ENCODE measurements at regions not wholly inside any gene's neighbourhood (a gene's known extent, or its start where the extent isn't known, plus 50 kb on each side); places are given as distances from the start of the nearest gene placed in this dataset.

GRCh38 chr2:16441431-16441830 is 224.2 kb downstream of the CYRIA start:
- Mint-ChIP-seq H3K4me3 (ENCODE audit: unreplicated experiment) (no peak overlapping the region), H3K9me3 (ENCODE audit: unreplicated experiment) (no peaks in the 10 kb centered on the region), H3K4me1 (ENCODE audit: unreplicated experiment) (peaks cover 10% of the 10 kb centered on the region), H3K27me3 (ENCODE audit: unreplicated experiment) (peaks cover 1% of the 10 kb centered on the region), H3K36me3 (ENCODE audit: low read depth, unreplicated experiment) (peaks cover 4% of the 10 kb centered on the region), H3K27ac (ENCODE audit: unreplicated experiment) (no peak overlapping the region)
- no peak for TF ChIP-seq CTCF (IDR thresholded peaks at IDR 0.05; ENCODE audit: unreplicated experiment)
- no peak for DNase-seq (ENCODE audit: low spot score)

GRCh38 chr2:16440898-16441297 is 224.7 kb downstream of the CYRIA start:
- Mint-ChIP-seq H3K27ac (ENCODE audit: unreplicated experiment) (no peak overlapping the region), H3K27me3 (ENCODE audit: unreplicated experiment) (peaks cover 1% of the 10 kb centered on the region), H3K9me3 (ENCODE audit: unreplicated experiment) (no peaks in the 10 kb centered on the region), H3K4me3 (ENCODE audit: unreplicated experiment) (no peak overlapping the region), H3K4me1 (ENCODE audit: unreplicated experiment) (peaks cover 10% of the 10 kb centered on the region), H3K36me3 (ENCODE audit: low read depth, unreplicated experiment) (peaks cover 4% of the 10 kb centered on the region)
- DNase-seq (ENCODE audit: low spot score) = no peak
- TF ChIP-seq CTCF (IDR thresholded peaks at IDR 0.05; ENCODE audit: unreplicated experiment) = no peak

GRCh38 chr2:16438613-16439321 is 226.9 kb downstream of the CYRIA start:
- peak overlapping the region; percentile 12 for H3K27ac Mint-ChIP-seq (ENCODE audit: unreplicated experiment)
- peaks cover 1% of the 10 kb centered on the region for H3K27me3 Mint-ChIP-seq (ENCODE audit: unreplicated experiment)
- H3K9me3 Mint-ChIP-seq (ENCODE audit: unreplicated experiment) = no peaks in the 10 kb centered on the region
- no peak for DNase-seq (ENCODE audit: low spot score)
- no peak for TF ChIP-seq CTCF (IDR thresholded peaks at IDR 0.05; ENCODE audit: unreplicated experiment)
- peaks cover 4% of the 10 kb centered on the region for H3K36me3 Mint-ChIP-seq (ENCODE audit: low read depth, unreplicated experiment)
- no peak overlapping the region for H3K4me3 Mint-ChIP-seq (ENCODE audit: unreplicated experiment)
- H3K4me1 Mint-ChIP-seq (ENCODE audit: unreplicated experiment) = peaks cover 10% of the 10 kb centered on the region

GRCh38 chr2:16437189-16437588 is 228.4 kb downstream of the CYRIA start:
- H3K27me3 Mint-ChIP-seq (ENCODE audit: unreplicated experiment) = peaks cover 3% of the 10 kb centered on the region
- no peak overlapping the region for H3K27ac Mint-ChIP-seq (ENCODE audit: unreplicated experiment)
- no peak for TF ChIP-seq CTCF (IDR thresholded peaks at IDR 0.05; ENCODE audit: unreplicated experiment)
- H3K4me3 Mint-ChIP-seq (ENCODE audit: unreplicated experiment) = no peak overlapping the region
- H3K36me3 Mint-ChIP-seq (ENCODE audit: low read depth, unreplicated experiment) = peaks cover 4% of the 10 kb centered on the region
- no peak for DNase-seq (ENCODE audit: low spot score)
- H3K4me1 Mint-ChIP-seq (ENCODE audit: unreplicated experiment) = peaks cover 10% of the 10 kb centered on the region
- H3K9me3 Mint-ChIP-seq (ENCODE audit: unreplicated experiment) = no peaks in the 10 kb centered on the region

- H3K27me3 Mint-ChIP-seq (ENCODE audit: unreplicated experiment) = peaks cover 3% of the 10 kb centered on the region
- no peak overlapping the region for H3K27ac Mint-ChIP-seq (ENCODE audit: unreplicated experiment)
- TF ChIP-seq CTCF (IDR thresholded peaks at IDR 0.05; ENCODE audit: unreplicated experiment) = no peak
- no peaks in the 10 kb centered on the region for H3K36me3 Mint-ChIP-seq (ENCODE audit: low read depth, unreplicated experiment)
- H3K4me1 Mint-ChIP-seq (ENCODE audit: unreplicated experiment) = peaks cover 3% of the 10 kb centered on the region
- H3K4me3 Mint-ChIP-seq (ENCODE audit: unreplicated experiment) = no peak overlapping the region
- H3K9me3 Mint-ChIP-seq (ENCODE audit: unreplicated experiment) = no peaks in the 10 kb centered on the region
- DNase-seq (ENCODE audit: low spot score) = no peak
These were observed 231.2 kb downstream of the CYRIA start for GRCh38 chr2:16434393-16434792.

Measured in endothelial cell (in vitro differentiated cells).